H9 (cell line): ENCODE measurements at regions not wholly inside any gene's neighbourhood (a gene's known extent, or its start where the extent isn't known, plus 50 kb on each side); places are given as distances from the start of the nearest gene placed in this dataset.

Source experiments
- DNase-seq: peaks from one replicate; pipeline ENCODE4 v3.0.0-alpha.2; 2017
- H2AFZ ChIP-seq: one replicate; pipeline ENCODE4 v1.6.1; 2013; ENCODE audit warnings: mild to moderate bottlenecking, low read length, control low read depth, moderate library complexity
- H2AK5ac ChIP-seq: 2 replicates; pipeline ENCODE4 v1.6.1; 2013; ENCODE audit warnings: low read length, control low read depth, mixed read lengths; ENCODE audit not compliant: insufficient read length
- H2BK120ac ChIP-seq: one replicate; pipeline ENCODE4 v1.6.1; 2013; ENCODE audit warnings: low read depth, mild to moderate bottlenecking, low read length, control low read depth, inconsistent platforms; ENCODE audit not compliant: poor library complexity, severe bottlenecking
- H2BK12ac ChIP-seq: 2 replicates; pipeline ENCODE4 v1.6.1; 2013; ENCODE audit warnings: low read length, control low read depth, mixed read lengths, low read depth; ENCODE audit not compliant: insufficient read length
- H2BK15ac ChIP-seq: 2 replicates; pipeline ENCODE4 v1.6.1; 2013; ENCODE audit warnings: low read depth, low read length, control low read depth
- H2BK20ac ChIP-seq: one replicate; pipeline ENCODE4 v1.6.1; 2013; ENCODE audit warnings: low read depth, mild to moderate bottlenecking, low read length, control low read depth, inconsistent platforms; ENCODE audit not compliant: poor library complexity, severe bottlenecking
- H2BK5ac ChIP-seq: 2 replicates; pipeline ENCODE4 v1.6.1; 2013; ENCODE audit warnings: low read length, control low read depth, mixed read lengths; ENCODE audit not compliant: insufficient read length
- H3K14ac ChIP-seq: 2 replicates; pipeline ENCODE4 v1.6.1; 2013; ENCODE audit warnings: low read length, control low read depth; ENCODE audit not compliant: insufficient read depth
- H3K18ac ChIP-seq: 2 replicates; pipeline ENCODE4 v1.6.1; 2013; ENCODE audit warnings: low read depth, mild to moderate bottlenecking, mixed read lengths, low read length, control low read depth; ENCODE audit not compliant: insufficient read length
- H3K23ac ChIP-seq: 2 replicates; pipeline ENCODE4 v1.6.1; 2013; ENCODE audit warnings: low read length, control low read depth, mixed read lengths, low read depth; ENCODE audit not compliant: insufficient read length
- H3K23me2 ChIP-seq: 2 replicates; pipeline ENCODE4 v1.6.1; 2013; ENCODE audit warnings: low read depth, mild to moderate bottlenecking, mixed read lengths, low read length, control low read depth; ENCODE audit not compliant: insufficient read length, poor library complexity, severe bottlenecking
- H3K27ac ChIP-seq: 2 replicates; pipeline ENCODE4 v1.5.1; 2013; ENCODE audit warnings: low read length, control low read depth, mixed read lengths, low read depth; ENCODE audit not compliant: insufficient read length
- H3K27me3 ChIP-seq: 2 replicates; pipeline ENCODE4 v1.6.1; 2013; ENCODE audit warnings: low read length, control low read depth, inconsistent platforms; ENCODE audit not compliant: insufficient read depth
- H3K4ac ChIP-seq: 2 replicates; pipeline ENCODE4 v1.6.1; 2013; ENCODE audit warnings: low read depth, mild to moderate bottlenecking, control low read depth, inconsistent platforms, low read length, moderate library complexity
- H3K4me1 ChIP-seq: 2 replicates; pipeline ENCODE4 v1.6.1; 2013; ENCODE audit warnings: low read length, control low read depth, inconsistent platforms; ENCODE audit not compliant: insufficient read depth
- H3K4me2 ChIP-seq: 2 replicates; pipeline ENCODE4 v1.6.1; 2013; ENCODE audit warnings: low read length, control low read depth, mixed read lengths; ENCODE audit not compliant: insufficient read length, insufficient read depth
- H3K56ac ChIP-seq: 2 replicates; pipeline ENCODE4 v1.6.1; 2013; ENCODE audit warnings: low read depth, mild to moderate bottlenecking, mixed read lengths, low read length, control low read depth; ENCODE audit not compliant: insufficient read length
- H3K79me1 ChIP-seq: 2 replicates; pipeline ENCODE4 v1.6.1; 2013; ENCODE audit warnings: low read depth, mild to moderate bottlenecking, moderate library complexity, low read length, control low read depth, inconsistent platforms; ENCODE audit not compliant: insufficient read depth, poor library complexity, severe bottlenecking
- H3K79me2 ChIP-seq: 2 replicates; pipeline ENCODE4 v1.6.1; 2013; ENCODE audit warnings: low read length, control low read depth, inconsistent platforms; ENCODE audit not compliant: insufficient read depth
- H3K9ac ChIP-seq: 2 replicates; pipeline ENCODE4 v1.6.1; 2013; ENCODE audit warnings: low read length, control low read depth, mixed read lengths; ENCODE audit not compliant: insufficient read length; ENCODE audit errors: extremely low read depth
- H3K9me3 ChIP-seq: one replicate; pipeline ENCODE4 v1.6.1; 2013; ENCODE audit warnings: low read depth, low read length, inconsistent platforms; ENCODE audit not compliant: control insufficient read depth
- H3T11ph ChIP-seq: one replicate; pipeline ENCODE4 v1.6.1; 2013; ENCODE audit warnings: mild to moderate bottlenecking, low read length, control low read depth, inconsistent platforms
- H4K20me1 ChIP-seq: one replicate; pipeline ENCODE4 v1.6.1; 2013; ENCODE audit not compliant: control insufficient read depth, insufficient read length, insufficient read depth
- H4K5ac ChIP-seq: 2 replicates; pipeline ENCODE4 v1.6.1; 2013; ENCODE audit warnings: low read depth, mild to moderate bottlenecking, mixed read lengths, low read length, control low read depth; ENCODE audit not compliant: insufficient read length
- H4K8ac ChIP-seq: replicated peaks from 2 replicates; pipeline ENCODE4 v1.6.1; 2013; ENCODE audit warnings: low read length, control low read depth, mixed read lengths, low read depth; ENCODE audit not compliant: insufficient read length
- H4K91ac ChIP-seq: 2 replicates; pipeline ENCODE4 v1.6.1; 2013; ENCODE audit warnings: low read depth, mild to moderate bottlenecking, moderate library complexity, mixed read lengths, low read length, control low read depth; ENCODE audit not compliant: insufficient read length
- H3K27ac Mint-ChIP-seq, 3 experiments: 2 replicates in 2 of 3; 3 replicates in 1 of 3; pipeline ENCODE4 v1.8.0; 2020 to 2021; ENCODE audit warnings: mixed read lengths in 3 of 3, mild to moderate bottlenecking in 1 of 3, moderate library complexity in 1 of 3
- H3K27me3 Mint-ChIP-seq: 2 replicates; pipeline ENCODE4 v1.8.0; 2021; ENCODE audit warnings: low read depth, mild to moderate bottlenecking, moderate library complexity, mixed read lengths
- H3K36me3 Mint-ChIP-seq, 3 experiments: 2 replicates in 2 of 3; 3 replicates in 1 of 3; pipeline ENCODE4 v1.8.0; 2020 to 2021; ENCODE audit warnings: low read depth in 3 of 3, mixed read lengths in 3 of 3; ENCODE audit not compliant: insufficient read depth in 1 of 3
- H3K4me1 Mint-ChIP-seq, 2 experiments: 2 replicates each; pipeline ENCODE4 v1.8.0; 2020; ENCODE audit warnings: mixed read lengths in 2 of 2
- H3K4me3 Mint-ChIP-seq, 2 experiments: 2 replicates in 1 of 2; 3 replicates in 1 of 2; pipeline ENCODE4 v1.8.0; 2020 to 2021; ENCODE audit warnings: mild to moderate bottlenecking in 2 of 2, mixed read lengths in 2 of 2, moderate library complexity in 1 of 2
- H3K9me3 Mint-ChIP-seq, 2 experiments: 2 replicates in 1 of 2; 3 replicates in 1 of 2; pipeline ENCODE4 v1.8.0; 2020; ENCODE audit warnings: mild to moderate bottlenecking in 2 of 2, mixed read lengths in 2 of 2, moderate library complexity in 1 of 2
- WGBS: extraction: QIAGEN DNeasy Blood & Tissue Kit; methylation state at CpG from one replicate; pipeline ENCODE4 v1.1.7; 2013; ENCODE audit warnings: missing lambda C conversion rate, low lambda C conversion rate, mixed read lengths; ENCODE audit not compliant: insufficient read length; ENCODE audit errors: extremely low coverage; 5-methylcytosine and 5-hydroxymethylcytosine counted together
- TF ChIP-seq, protein P1 (sequence below): fragments of 200-600 bp; sonication (generic); conservative IDR thresholded peaks from 3 replicates; pipeline ENCODE4 v1.8.0; 2021; ENCODE audit warnings: antibody characterized with exemption, mild to moderate bottlenecking

DNA sequence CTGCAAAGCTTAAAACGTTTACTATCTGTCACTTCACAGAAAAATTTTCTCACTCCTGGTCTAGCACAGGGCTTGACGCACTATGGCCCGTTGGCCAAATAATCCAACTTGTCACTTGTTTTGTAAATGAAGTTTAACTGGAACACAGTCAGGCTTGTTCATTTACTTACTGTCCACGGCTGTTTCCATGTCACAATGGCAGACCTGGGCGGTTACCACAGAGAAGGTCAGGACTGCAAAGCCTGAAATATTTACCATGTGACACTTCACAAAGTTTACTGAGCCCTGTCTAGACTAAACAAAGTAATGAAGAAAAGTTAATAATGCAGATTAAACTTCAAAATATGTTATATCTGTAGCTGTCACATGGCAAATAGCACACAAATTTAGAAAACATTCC is 273.0 kb upstream of the GYPC start:
- Histone ChIP-seq H3K4me1 (peaks cover 2% of the 10 kb centered on the region; the same call in 1 of the 2 replicates), H4K91ac (no peak overlapping the region), H2BK120ac (no peak overlapping the region), H3K56ac (no peak overlapping the region), H3T11ph (no peak overlapping the region), H3K18ac (no peak overlapping the region), H3K9me3 (no peaks in the 10 kb centered on the region), H4K8ac (no peak overlapping the region), H2BK20ac (no peak overlapping the region), H2AFZ (no peak overlapping the region), H3K14ac (no peak overlapping the region), H3K79me2 (no peaks in the 10 kb centered on the region; the same call in 1 of the 2 replicates), H3K23ac (no peak overlapping the region), H4K20me1 (no peaks in the 10 kb centered on the region), H3K4ac (no peak overlapping the region), H2AK5ac (no peak overlapping the region), H3K27me3 (no peaks in the 10 kb centered on the region), H3K79me1 (no peaks in the 10 kb centered on the region), H2BK15ac (no peak overlapping the region), H3K23me2 (no peaks in the 10 kb centered on the region), H4K5ac (no peak overlapping the region), H2BK12ac (no peak overlapping the region), H2BK5ac (no peak overlapping the region), H3K27ac (no peak overlapping the region), H3K4me2 (no peak overlapping the region), H3K9ac (no peak overlapping the region)
- no peak for DNase-seq
- Mint-ChIP-seq H3K27me3 (no peaks in the 10 kb centered on the region), H3K4me3 (no peak overlapping the region), H3K4me1 (peaks cover 11 to 13% of the 10 kb centered on the region in 2 experiments), H3K9me3 (peaks cover 20 to 28% of the 10 kb centered on the region in 2 experiments), H3K27ac (no peak overlapping the region), H3K36me3 (peaks cover 5 to 21% (median 17%) of the 10 kb centered on the region in 3 experiments; a peak in 6 of 7 replicates)
- no CpG with 5 or more reads among the region's 5 CpGs for WGBS
- TF ChIP-seq, protein P1, sequence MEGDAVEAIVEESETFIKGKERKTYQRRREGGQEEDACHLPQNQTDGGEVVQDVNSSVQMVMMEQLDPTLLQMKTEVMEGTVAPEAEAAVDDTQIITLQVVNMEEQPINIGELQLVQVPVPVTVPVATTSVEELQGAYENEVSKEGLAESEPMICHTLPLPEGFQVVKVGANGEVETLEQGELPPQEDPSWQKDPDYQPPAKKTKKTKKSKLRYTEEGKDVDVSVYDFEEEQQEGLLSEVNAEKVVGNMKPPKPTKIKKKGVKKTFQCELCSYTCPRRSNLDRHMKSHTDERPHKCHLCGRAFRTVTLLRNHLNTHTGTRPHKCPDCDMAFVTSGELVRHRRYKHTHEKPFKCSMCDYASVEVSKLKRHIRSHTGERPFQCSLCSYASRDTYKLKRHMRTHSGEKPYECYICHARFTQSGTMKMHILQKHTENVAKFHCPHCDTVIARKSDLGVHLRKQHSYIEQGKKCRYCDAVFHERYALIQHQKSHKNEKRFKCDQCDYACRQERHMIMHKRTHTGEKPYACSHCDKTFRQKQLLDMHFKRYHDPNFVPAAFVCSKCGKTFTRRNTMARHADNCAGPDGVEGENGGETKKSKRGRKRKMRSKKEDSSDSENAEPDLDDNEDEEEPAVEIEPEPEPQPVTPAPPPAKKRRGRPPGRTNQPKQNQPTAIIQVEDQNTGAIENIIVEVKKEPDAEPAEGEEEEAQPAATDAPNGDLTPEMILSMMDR = no peak
